GM21526 (cell line): ENCODE measurements at regions not wholly inside any gene's neighbourhood (a gene's known extent, or its start where the extent isn't known, plus 50 kb on each side); places are given as distances from the start of the nearest gene placed in this dataset.

Experiments used
- ATAC-seq: cut with Tn5 transposase; IDR thresholded peaks from one replicate; pipeline ENCODE4 v1.9.1; 2021; ENCODE audit warnings: moderate library complexity; ENCODE audit not compliant: unreplicated experiment, low FRiP score

- ATAC-seq, result no peak
Observed at GRCh38 chr2:128380061-128380889, 61.6 kb upstream of the HS6ST1 start.

DNA sequence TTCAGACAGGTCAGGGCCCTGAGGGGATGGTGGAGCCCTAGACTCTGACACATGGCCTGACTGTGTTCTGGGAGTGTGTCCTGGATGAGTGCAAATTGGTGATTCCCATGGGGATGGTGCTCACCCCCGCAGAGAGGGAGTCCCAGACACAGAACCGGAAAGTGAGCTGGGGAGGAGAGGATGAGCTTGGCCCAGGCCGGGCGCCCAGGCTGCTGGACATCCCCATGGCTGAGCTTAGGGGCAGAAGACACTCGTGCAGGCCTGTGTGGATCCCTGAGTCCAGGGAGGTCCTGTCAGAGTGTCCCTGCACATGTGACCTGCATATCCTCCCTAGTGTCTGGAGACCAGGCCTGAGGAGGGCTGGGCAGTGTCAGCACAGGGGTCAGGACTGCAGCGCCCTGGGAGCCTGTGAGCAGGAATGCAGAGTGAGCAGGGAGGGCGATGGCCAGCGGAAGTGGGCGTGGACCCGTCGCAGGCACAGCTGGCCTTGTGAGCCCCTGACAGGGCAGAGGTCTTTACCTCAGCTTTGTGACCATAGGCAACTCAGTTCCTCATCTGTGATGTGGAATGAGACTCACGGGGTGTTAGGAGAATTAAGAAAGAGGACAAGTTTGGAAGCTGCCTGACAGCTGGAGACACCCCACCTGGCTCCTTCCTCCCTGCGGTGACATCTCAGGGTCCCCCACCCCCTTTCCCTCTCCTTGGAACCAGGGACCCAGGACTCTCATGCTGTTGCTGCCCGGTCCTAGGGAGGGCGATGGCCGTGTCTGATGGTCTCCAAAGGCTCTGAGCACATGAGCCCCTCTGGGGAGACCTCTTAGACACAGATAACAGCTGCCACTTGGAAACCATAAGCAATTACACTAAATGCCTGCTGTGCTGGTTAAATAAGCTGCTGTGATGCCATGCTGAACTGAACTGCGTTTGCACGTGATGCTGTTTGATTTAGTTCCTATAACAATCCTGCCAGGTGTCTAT is 62.6 kb upstream of the HS6ST1 start:
- no peak for ATAC-seq

DNA sequence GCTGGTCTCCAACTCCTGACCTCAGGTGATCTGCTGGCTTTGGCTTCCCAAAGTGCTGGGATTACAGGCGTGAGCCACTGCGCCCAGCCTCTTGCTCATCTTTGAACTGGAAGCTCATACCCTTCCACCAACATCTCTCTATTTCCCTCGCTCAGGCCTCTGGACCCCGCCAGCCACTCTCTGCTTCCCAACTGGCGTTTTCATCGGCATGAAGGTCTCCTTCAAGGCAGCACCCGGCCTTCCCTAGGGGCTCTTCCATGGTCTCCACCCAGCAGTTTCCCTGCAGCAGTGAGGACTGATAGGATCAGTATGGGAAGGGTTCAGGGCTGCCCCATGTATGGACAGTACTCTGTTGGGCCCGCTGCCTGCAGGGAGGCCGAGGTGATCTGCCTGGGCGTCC is 65.8 kb upstream of the HS6ST1 start:
- no peak for ATAC-seq

GRCh38 chr2:128384956-128385355 is 66.3 kb upstream of the HS6ST1 start:
- no peak for ATAC-seq

GRCh38 chr2:128385365-128385764 is 66.7 kb upstream of the HS6ST1 start:
- no peak for ATAC-seq

GRCh38 chr2:128386066-128386465 is 67.4 kb upstream of the HS6ST1 start:
- no peak for ATAC-seq

- no peak for ATAC-seq
Observed at GRCh38 chr2:128388499-128388941, 69.9 kb upstream of the HS6ST1 start.

- ATAC-seq, result no peak
Observed at GRCh38 chr2:128389388-128390086, 70.9 kb upstream of the HS6ST1 start.

DNA sequence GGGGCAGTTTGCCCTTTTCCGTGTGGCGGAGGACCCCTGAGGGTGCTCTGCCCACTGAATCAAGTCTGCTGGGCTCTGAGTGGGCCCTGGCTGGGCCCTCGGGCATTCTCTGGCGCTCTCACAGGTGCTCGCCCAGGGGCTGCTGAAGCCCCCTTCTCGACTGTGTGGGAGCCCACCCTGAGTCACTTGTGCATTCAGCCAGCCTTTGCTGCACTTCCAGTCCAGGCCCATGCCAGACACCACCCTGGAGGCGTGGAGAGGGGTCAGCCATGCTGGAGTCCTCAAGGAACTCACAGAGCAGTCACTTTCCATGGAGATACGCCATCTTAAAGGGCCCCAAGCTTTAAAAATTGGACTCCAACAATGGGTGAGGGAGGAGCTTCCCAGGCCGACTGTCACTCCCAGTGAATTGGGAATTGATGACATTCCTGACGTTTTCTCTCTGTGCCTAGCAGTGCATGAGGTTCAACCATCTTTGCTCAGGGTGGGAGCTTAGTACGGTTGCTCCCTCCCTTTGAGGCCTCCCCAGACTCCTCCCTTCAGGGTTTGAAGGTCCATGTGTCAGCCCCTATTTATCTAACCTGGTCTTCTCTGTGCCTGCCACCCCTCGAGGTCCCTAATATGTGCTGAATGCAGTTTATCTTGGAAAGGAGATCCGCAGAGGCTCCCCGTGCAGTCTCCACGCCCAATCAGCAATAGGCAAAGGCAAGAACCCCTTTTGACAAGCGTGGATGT is 71.8 kb upstream of the HS6ST1 start:
- no peak for ATAC-seq

- ATAC-seq, result no peak
Observed at GRCh38 chr2:128390991-128391630, 72.4 kb upstream of the HS6ST1 start.

DNA sequence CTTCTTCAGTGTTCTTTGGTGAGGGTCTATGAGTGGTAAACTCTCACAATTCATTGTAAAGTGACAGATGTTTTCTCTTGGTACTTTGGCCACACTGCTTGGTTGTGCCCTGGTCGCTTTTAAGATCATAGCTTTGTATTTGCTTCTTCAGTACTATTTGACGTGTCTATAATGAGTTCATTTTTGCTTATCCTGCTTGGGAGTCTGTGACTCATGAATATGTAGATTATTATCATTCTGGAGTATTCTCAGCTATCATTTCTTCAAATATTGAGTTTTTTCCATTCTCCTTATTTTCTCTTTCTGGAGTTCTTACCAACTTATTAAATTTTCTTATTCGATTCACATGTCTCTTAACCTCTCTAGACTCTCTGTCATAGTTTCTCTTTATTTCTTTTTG is 73.0 kb upstream of the HS6ST1 start:
- no peak for ATAC-seq

- ATAC-seq, result no peak
Observed at GRCh38 chr2:128392207-128392606, 73.5 kb upstream of the HS6ST1 start.

DNA sequence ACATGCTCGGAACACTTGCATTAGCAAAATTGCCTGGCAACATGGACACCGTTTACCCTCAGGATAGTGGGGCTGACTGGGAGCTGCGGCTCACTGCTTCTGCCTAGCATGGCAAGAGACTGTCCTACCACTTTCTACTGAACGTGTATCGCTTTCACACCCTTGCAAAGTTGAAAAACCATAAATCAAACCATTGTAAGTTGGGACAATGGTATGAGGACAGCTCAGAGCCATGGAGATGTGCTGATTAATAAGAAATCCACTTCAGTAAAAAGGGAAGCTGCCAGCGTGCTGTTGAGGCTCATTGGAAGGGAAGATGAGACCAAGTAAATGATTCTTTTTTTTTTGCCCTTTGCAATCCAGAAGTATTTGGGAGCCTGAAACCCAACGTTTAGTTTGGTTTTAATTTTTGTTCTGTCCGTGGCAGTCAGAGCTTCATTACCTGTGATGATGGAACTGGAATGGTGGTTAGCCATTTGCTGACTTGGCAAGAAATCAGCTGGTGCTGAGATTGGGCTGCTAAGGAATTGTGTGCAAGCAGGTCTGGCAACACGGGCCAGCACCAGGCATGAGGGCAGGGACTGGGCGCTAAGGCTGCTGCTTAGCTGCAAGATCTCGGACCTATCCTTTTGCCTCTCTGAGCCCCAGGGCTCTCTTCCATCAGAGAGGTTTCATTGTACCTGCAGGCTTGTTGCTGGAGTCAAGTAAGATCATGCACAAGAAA is 75.5 kb upstream of the HS6ST1 start:
- no peak for ATAC-seq

- ATAC-seq, result no peak
Observed at GRCh38 chr2:128395196-128395595, 76.5 kb upstream of the HS6ST1 start.

GRCh38 chr2:128395640-128396499 is 77.2 kb upstream of the HS6ST1 start:
- no peak for ATAC-seq

GRCh38 chr2:128396500-128396891 is 77.8 kb upstream of the HS6ST1 start:
- ATAC-seq, result no peak

GRCh38 chr2:128396946-128397345 is 78.3 kb upstream of the HS6ST1 start:
- no peak for ATAC-seq

DNA sequence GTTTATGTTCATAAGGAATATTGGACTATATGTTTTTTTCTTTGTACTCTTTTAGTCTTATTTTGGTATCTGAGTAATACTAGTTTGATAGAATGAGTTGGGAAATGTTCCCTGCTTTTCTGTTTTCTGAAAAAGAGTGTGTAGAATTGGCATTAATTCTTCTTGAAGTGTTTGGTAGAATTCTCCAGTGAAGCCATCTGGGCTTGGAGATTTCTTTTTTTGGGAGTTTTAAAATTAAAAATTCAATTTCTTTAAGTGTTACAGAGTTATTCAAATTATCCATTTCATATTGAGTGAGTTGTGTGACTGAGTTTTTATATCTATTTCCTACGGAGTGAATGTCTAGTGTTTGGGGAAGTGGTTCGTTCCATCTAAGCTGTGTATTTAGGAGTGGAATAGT is 80.6 kb upstream of the HS6ST1 start:
- ATAC-seq, result no peak
